HUES6 (cell line): ENCODE measurements at regions not wholly inside any gene's neighbourhood (a gene's known extent, or its start where the extent isn't known, plus 50 kb on each side); places are given as distances from the start of the nearest gene placed in this dataset.

Source experiments
- H3K27ac ChIP-seq: 2 replicates; pipeline ENCODE4 v1.7.0; 2013; ENCODE audit warnings: low read depth, mild to moderate bottlenecking, low read length, inconsistent platforms
- H3K27me3 ChIP-seq: 2 replicates; pipeline ENCODE4 v1.6.1; 2013; ENCODE audit warnings: low read length; ENCODE audit not compliant: control insufficient read depth, insufficient read depth
- H3K36me3 ChIP-seq: 2 replicates; pipeline ENCODE4 v1.6.1; 2013; ENCODE audit warnings: low read length; ENCODE audit not compliant: control insufficient read depth, insufficient read depth
- H3K4me1 ChIP-seq: 2 replicates; pipeline ENCODE4 v1.6.1; 2013; ENCODE audit warnings: low read length; ENCODE audit not compliant: control insufficient read depth, insufficient read depth
- H3K4me3 ChIP-seq: 2 replicates; pipeline ENCODE4 v1.5.1; 2013; ENCODE audit warnings: low read depth, low read length
- H3K9ac ChIP-seq: one replicate; pipeline ENCODE4 v1.6.1; 2013; ENCODE audit warnings: mild to moderate bottlenecking, low read length
- H3K9me3 ChIP-seq: 2 replicates; pipeline ENCODE4 v1.6.1; 2013; ENCODE audit warnings: low read depth, low read length; ENCODE audit not compliant: control insufficient read depth, insufficient read depth

- Histone ChIP-seq H3K4me1 (no peaks in the 10 kb centered on the region), H3K9me3 (no peaks in the 10 kb centered on the region), H3K4me3 (no peak overlapping the region), H3K27ac (no peak overlapping the region), H3K36me3 (no peaks in the 10 kb centered on the region), H3K9ac (no peak overlapping the region), H3K27me3 (no peaks in the 10 kb centered on the region)
These were observed 778.3 kb downstream of the MCTP2 start for GRCh38 chr15:95009635-95010034.

- H3K9ac ChIP-seq: no peak overlapping the region
- no peaks in the 10 kb centered on the region for H3K9me3 ChIP-seq
- H3K4me3 ChIP-seq: no peak overlapping the region
- peaks cover 9% of the 10 kb centered on the region for H3K4me1 ChIP-seq
- no peaks in the 10 kb centered on the region for H3K27me3 ChIP-seq
- H3K27ac ChIP-seq: no peak overlapping the region
- no peaks in the 10 kb centered on the region for H3K36me3 ChIP-seq
These were observed 782.0 kb downstream of the MCTP2 start for GRCh38 chr15:95013381-95013780.

- Histone ChIP-seq H3K4me1 (peaks cover 11% of the 10 kb centered on the region), H3K27me3 (no peaks in the 10 kb centered on the region), H3K36me3 (no peaks in the 10 kb centered on the region), H3K4me3 (no peak overlapping the region), H3K27ac (no peak overlapping the region), H3K9me3 (no peaks in the 10 kb centered on the region), H3K9ac (no peak overlapping the region)
These were observed 785.3 kb downstream of the MCTP2 start for GRCh38 chr15:95016511-95017229.

GRCh38 chr15:95017666-95018328 is 786.4 kb downstream of the MCTP2 start:
- H3K9me3 ChIP-seq: no peaks in the 10 kb centered on the region
- no peaks in the 10 kb centered on the region for H3K27me3 ChIP-seq
- H3K4me1 ChIP-seq: peaks cover 11% of the 10 kb centered on the region
- H3K36me3 ChIP-seq: no peaks in the 10 kb centered on the region
- no peak overlapping the region for H3K27ac ChIP-seq
- no peak overlapping the region for H3K9ac ChIP-seq
- H3K4me3 ChIP-seq: no peak overlapping the region

- Histone ChIP-seq H3K4me1 (peaks cover 11% of the 10 kb centered on the region), H3K27ac (no peak overlapping the region), H3K9ac (no peak overlapping the region), H3K36me3 (no peaks in the 10 kb centered on the region), H3K4me3 (no peak overlapping the region), H3K9me3 (no peaks in the 10 kb centered on the region), H3K27me3 (no peaks in the 10 kb centered on the region)
These were observed 787.7 kb downstream of the MCTP2 start for GRCh38 chr15:95018888-95019545.

GRCh38 chr15:95019907-95020306 is 788.5 kb downstream of the MCTP2 start:
- no peaks in the 10 kb centered on the region for H3K9me3 ChIP-seq
- no peak overlapping the region for H3K27ac ChIP-seq
- no peak overlapping the region for H3K9ac ChIP-seq
- H3K4me1 ChIP-seq: peaks cover 11% of the 10 kb centered on the region
- H3K27me3 ChIP-seq: no peaks in the 10 kb centered on the region
- H3K4me3 ChIP-seq: no peak overlapping the region
- H3K36me3 ChIP-seq: no peaks in the 10 kb centered on the region

- no peaks in the 10 kb centered on the region for H3K9me3 ChIP-seq
- H3K27ac ChIP-seq: no peak overlapping the region
- peaks cover 11% of the 10 kb centered on the region for H3K4me1 ChIP-seq
- H3K27me3 ChIP-seq: no peaks in the 10 kb centered on the region
- no peaks in the 10 kb centered on the region for H3K36me3 ChIP-seq
- H3K4me3 ChIP-seq: no peak overlapping the region
- H3K9ac ChIP-seq: no peak overlapping the region
These were observed 790.5 kb downstream of the MCTP2 start for GRCh38 chr15:95021816-95022215.

- Histone ChIP-seq H3K27ac (no peak overlapping the region), H3K9ac (no peak overlapping the region), H3K27me3 (no peaks in the 10 kb centered on the region), H3K36me3 (no peaks in the 10 kb centered on the region), H3K9me3 (no peaks in the 10 kb centered on the region), H3K4me3 (no peak overlapping the region), H3K4me1 (no peaks in the 10 kb centered on the region)
These were observed 793.0 kb downstream of the MCTP2 start for GRCh38 chr15:95024351-95024750.

GRCh38 chr15:95025924-95026728 is 794.8 kb downstream of the MCTP2 start:
- no peak overlapping the region for H3K27ac ChIP-seq
- no peaks in the 10 kb centered on the region for H3K36me3 ChIP-seq
- no peaks in the 10 kb centered on the region for H3K9me3 ChIP-seq
- H3K9ac ChIP-seq: no peak overlapping the region
- no peak overlapping the region for H3K4me3 ChIP-seq
- no peaks in the 10 kb centered on the region for H3K4me1 ChIP-seq
- H3K27me3 ChIP-seq: no peaks in the 10 kb centered on the region

GRCh38 chr15:95027981-95028380 is 796.6 kb downstream of the MCTP2 start:
- Histone ChIP-seq H3K36me3 (no peaks in the 10 kb centered on the region), H3K4me1 (no peaks in the 10 kb centered on the region), H3K4me3 (no peak overlapping the region), H3K27ac (no peak overlapping the region), H3K27me3 (no peaks in the 10 kb centered on the region), H3K9ac (no peak overlapping the region), H3K9me3 (no peaks in the 10 kb centered on the region)
